LNCaP clone FGC (cell line): ENCODE measurements at regions not wholly inside any gene's neighbourhood (a gene's known extent, or its start where the extent isn't known, plus 50 kb on each side); places are given as distances from the start of the nearest gene placed in this dataset.

ENCODE experiments used
- DNase-seq: peaks from one replicate; pipeline ENCODE4 v3.0.0-alpha.2; 2011; ENCODE audit warnings: low read depth
- H3K4me3 ChIP-seq: 2 replicates; pipeline ENCODE4 v1.5.1; 2011; ENCODE audit warnings: mild to moderate bottlenecking, low read depth, low read length, control low read depth
- TF ChIP-seq, protein P1 (sequence below): IDR thresholded peaks from 2 replicates; pipeline ENCODE4 v1.5.1; 2012; ENCODE audit warnings: mild to moderate bottlenecking; ENCODE audit not compliant: control insufficient read depth, insufficient read depth; ENCODE audit errors: extremely low read depth

DNA sequence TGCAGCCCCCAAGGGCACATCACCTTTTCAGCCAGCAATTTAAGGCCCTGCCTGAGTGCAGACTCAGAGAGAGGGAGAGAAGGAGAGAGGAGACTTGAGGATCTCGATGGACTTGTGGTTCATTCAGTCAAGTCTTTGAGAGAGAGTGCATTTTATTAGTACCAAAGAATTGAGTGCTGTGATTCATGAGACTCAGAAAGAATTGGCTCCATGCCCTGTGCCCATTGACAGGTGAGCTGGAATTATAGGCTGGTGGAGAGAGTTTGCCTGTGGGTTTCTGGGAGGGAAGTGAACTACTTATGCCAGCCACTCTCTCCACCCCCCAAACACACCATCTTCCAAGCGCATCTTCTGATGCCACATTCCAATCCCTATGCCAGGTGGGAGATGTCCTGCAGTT lies 236.8 kb downstream of the MN1 start:
- TF ChIP-seq, protein P1, sequence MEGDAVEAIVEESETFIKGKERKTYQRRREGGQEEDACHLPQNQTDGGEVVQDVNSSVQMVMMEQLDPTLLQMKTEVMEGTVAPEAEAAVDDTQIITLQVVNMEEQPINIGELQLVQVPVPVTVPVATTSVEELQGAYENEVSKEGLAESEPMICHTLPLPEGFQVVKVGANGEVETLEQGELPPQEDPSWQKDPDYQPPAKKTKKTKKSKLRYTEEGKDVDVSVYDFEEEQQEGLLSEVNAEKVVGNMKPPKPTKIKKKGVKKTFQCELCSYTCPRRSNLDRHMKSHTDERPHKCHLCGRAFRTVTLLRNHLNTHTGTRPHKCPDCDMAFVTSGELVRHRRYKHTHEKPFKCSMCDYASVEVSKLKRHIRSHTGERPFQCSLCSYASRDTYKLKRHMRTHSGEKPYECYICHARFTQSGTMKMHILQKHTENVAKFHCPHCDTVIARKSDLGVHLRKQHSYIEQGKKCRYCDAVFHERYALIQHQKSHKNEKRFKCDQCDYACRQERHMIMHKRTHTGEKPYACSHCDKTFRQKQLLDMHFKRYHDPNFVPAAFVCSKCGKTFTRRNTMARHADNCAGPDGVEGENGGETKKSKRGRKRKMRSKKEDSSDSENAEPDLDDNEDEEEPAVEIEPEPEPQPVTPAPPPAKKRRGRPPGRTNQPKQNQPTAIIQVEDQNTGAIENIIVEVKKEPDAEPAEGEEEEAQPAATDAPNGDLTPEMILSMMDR: no peak
- no peak overlapping the region for H3K4me3 ChIP-seq
- DNase-seq: no peak

DNA sequence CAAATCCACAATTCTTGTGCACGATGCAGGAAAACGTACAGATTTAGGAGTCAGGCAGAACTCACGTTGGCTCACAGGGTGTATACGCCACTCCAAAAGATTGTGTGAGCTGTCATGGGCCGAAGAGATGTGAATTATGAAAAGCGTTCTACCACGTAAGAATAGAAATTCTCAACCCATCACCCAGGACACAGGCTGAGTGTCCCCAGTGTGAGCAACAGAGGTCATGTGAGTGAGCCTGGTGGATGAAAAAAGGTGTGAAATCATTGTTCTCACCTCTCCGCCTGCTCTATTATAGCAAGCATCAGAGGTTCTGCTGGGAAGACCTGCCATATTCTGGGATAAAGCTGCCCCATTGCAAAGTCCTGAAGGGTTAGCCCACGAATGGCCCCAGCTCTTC lies 235.0 kb downstream of the MN1 start:
- no peak for DNase-seq
- TF ChIP-seq, protein P1: no peak
- no peak overlapping the region for H3K4me3 ChIP-seq

DNA sequence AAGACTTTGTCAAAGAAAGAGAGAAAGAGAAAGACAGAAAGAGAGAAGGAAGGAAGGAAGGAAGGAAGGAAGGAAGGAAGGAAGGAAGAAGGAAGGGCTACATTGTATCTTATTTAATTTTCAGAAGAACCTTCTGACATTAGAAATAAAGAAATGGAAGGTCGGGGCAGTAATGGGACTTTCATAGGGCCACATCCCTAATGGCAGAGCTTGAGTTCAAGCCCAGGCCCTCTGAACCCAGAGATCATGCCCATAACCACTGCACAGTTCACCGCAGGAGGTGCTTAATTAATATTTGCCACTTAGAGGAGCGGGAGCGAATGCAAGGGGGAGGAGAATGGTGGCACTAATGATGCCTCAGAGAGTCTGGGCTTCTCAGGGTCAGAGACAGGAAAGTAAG lies 233.3 kb downstream of the MN1 start:
- no peak for DNase-seq
- H3K4me3 ChIP-seq: no peak overlapping the region
- TF ChIP-seq, protein P1: no peak

DNA sequence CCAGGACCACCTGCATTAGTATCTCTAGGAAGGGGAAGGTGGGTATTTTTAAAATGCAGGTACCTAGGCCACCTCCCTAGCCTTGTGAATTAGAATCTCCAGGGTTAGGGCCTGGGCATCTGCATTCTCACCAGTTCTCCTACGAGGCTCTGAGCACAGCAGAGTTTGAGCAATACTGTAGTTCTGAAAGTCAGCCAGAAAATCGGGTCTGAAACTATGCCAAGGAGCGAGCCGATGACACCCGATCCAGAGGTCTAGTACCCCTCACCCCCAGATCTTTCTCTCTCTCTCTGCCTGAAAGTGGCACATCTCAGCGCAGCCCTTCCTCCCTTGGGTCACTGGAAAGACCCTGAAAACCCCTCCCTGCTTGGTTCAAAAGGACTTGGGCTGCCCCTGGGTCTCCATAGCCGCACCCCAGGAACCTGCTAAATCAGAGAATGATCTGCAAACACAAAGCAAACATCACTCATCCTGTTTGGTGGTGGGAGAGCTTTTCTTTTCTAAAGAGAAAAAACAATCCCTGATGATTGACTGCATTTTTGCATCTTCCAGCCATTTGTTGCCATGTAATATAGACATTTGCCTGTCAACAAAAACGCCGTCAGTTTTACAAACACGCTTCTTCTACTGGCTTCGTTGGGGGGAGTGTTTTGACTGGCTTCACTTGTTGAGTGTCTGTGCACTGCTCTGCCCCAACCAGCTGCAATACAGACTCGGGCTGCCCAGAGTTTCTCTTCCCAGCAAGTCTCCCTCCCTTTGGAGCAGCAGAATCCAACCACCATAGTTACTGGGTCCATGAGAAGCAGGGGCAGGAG lies 229.9 kb downstream of the MN1 start:
- H3K4me3 ChIP-seq: no peak overlapping the region
- TF ChIP-seq, protein P1: no peak
- DNase-seq: no peak

DNA sequence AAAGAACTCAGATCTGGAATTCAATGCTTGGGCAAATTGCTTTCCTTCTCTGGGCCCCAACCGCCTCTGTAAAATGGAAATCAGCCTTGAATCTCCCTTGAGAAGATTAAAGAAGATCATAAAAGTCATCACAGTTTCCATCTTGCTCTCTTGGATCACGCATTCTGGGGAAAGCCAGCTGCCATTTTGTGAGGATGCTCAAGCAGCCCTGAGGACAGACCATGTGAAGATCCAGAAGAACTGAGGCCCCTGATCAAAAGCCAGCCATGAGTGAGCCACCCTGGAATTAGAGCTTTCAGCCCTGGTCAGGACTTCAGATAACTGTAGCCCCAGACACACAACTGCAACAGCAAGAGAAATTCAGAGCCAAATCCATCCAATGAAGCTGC lies 229.3 kb downstream of the MN1 start:
- H3K4me3 ChIP-seq: no peak overlapping the region
- TF ChIP-seq, protein P1: no peak
- no peak for DNase-seq

DNA sequence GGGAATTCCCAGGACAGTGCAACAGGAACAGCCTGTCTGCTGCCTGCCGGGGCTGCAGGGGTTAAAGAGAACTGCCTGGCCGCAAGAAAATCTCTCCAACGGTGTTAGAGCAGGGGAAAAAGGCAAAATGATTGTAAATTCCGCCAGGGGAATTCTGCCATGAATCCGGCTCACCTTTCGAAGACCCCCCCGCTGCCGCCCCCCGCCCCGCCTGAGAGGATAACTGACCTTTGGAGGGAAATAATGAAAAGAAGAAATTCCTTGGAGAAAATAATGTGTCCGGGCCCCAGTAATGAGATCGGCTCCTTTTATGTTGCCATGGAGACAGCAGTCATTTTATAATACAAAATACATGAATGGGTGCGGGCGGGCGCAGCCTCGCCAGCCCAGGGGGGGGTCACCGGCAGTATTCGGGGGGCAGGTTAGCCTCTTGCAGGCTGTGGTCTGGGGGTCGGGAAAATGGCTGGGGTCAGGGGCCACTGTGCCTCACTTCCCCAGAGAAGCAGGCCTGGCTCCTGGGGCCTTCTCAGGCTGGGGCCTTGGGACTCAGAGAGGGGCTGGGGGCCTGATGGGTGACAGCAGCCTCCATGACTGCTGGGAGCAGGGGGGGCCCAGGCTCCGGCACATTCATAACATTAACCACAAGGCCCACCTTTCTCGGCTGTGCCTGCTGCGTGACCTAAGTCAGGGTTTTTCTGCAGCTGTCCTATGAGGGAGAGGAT lies 228.1 kb downstream of the MN1 start:
- TF ChIP-seq, protein P1: no peak
- no peak overlapping the region for H3K4me3 ChIP-seq
- DNase-seq: no peak

DNA sequence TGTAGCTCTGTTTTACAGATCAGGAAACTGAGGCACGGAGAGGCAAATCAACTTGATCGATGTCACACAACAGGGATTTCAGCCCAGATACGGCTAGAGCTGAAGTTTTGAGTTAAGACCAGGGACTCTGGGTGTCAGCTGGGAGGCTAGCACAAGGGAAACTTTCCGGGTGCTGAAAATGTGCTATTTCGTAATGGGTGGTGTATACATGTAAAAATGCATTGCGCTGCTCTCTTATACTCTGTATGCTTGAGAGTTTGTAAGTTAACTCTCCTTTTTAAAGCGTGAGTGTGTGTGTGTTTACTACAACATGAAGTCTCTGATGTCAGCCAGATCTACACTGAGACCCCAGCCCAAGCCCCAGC lies 227.6 kb downstream of the MN1 start:
- TF ChIP-seq, protein P1: no peak
- no peak for DNase-seq
- H3K4me3 ChIP-seq: no peak overlapping the region
